BJ (cell line): ENCODE measurements at regions not wholly inside any gene's neighbourhood (a gene's known extent, or its start where the extent isn't known, plus 50 kb on each side); places are given as distances from the start of the nearest gene placed in this dataset.

Experiments used
- CTCF ChIA-PET: fragments of 350-600 bp; formaldehyde crosslinking; extraction: SDS; loops from one replicate; lab custom pipeline; 2021; ENCODE audit warnings: antibody characterized with exemption, inconsistent platforms; lab: Yijun Ruan, JAX
- POLR2A ChIA-PET: fragments of 300-600 bp; sonication (Branson Sonifier 250); formaldehyde crosslinking; extraction: SDS; loops from one replicate; lab custom pipeline; 2021; ENCODE audit warnings: antibody characterized with exemption; lab: Charles Lee
- DNase-seq: peaks from one replicate; pipeline ENCODE4 v3.0.0-alpha.2; 2011; ENCODE audit warnings: low read depth
- H3K27me3 ChIP-seq: 2 replicates; pipeline ENCODE4 v1.6.0; 2011; ENCODE audit warnings: low read length; ENCODE audit not compliant: control insufficient read depth, insufficient read depth
- H3K36me3 ChIP-seq: 2 replicates; pipeline ENCODE4 v1.5.1; 2011; ENCODE audit warnings: low read length; ENCODE audit not compliant: control insufficient read depth, insufficient read depth
- H3K4me3 ChIP-seq: 2 replicates; pipeline ENCODE4 v1.5.1; 2011; ENCODE audit warnings: low read depth, mild to moderate bottlenecking, control low read depth, low read length
- CTCF ChIP-seq: IDR thresholded peaks from 2 replicates; pipeline ENCODE4 v1.5.1; 2011; ENCODE audit warnings: low read depth, mild to moderate bottlenecking, control low read depth, inconsistent platforms, low read length, moderate library complexity; ENCODE audit not compliant: insufficient read depth

- no peak overlapping the region for H3K4me3 ChIP-seq
- ChIA-PET POLR2A (interaction anchor here (0.7 kb wide), 1 partner anchor 215 kb away, joined by 3 read pairs; no protein-coding TSS in a partner anchor), CTCF (no interaction called here)
- H3K27me3 ChIP-seq = no peaks in the 10 kb centered on the region
- no peak for TF ChIP-seq CTCF
- no peaks in the 10 kb centered on the region for H3K36me3 ChIP-seq
- DNase-seq = no peak
These were observed 185.2 kb upstream of the RGMB start for GRCh38 chr5:98588215-98588614.

- no peak for TF ChIP-seq CTCF
- CTCF ChIA-PET = no interaction called here
- no peaks in the 10 kb centered on the region for H3K36me3 ChIP-seq
- DNase-seq = no peak
- POLR2A ChIA-PET = no interaction called here
- no peak overlapping the region for H3K4me3 ChIP-seq
- H3K27me3 ChIP-seq = no peaks in the 10 kb centered on the region
These were observed 180.0 kb upstream of the RGMB start for GRCh38 chr5:98593418-98593817.

GRCh38 chr5:98594098-98594497 lies 179.4 kb upstream of the RGMB start:
- H3K27me3 ChIP-seq = no peaks in the 10 kb centered on the region
- no peak overlapping the region for H3K4me3 ChIP-seq
- TF ChIP-seq CTCF = no peak
- no peak for DNase-seq
- no peaks in the 10 kb centered on the region for H3K36me3 ChIP-seq
- CTCF ChIA-PET = no interaction called here
- POLR2A ChIA-PET = no interaction called here

GRCh38 chr5:98599016-98599415 lies 174.4 kb upstream of the RGMB start:
- no peak for TF ChIP-seq CTCF
- POLR2A ChIA-PET = no interaction called here
- DNase-seq = no peak

GRCh38 chr5:98602534-98603112 lies 170.8 kb upstream of the RGMB start:
- ChIA-PET CTCF (no interaction called here), POLR2A (no interaction called here)
- Histone ChIP-seq H3K27me3 (no peaks in the 10 kb centered on the region), H3K4me3 (no peak overlapping the region), H3K36me3 (no peaks in the 10 kb centered on the region)
- DNase-seq = no peak
- TF ChIP-seq CTCF = no peak

More at GRCh38 chr5:98599016-98599415, 174.4 kb upstream of the RGMB start:
- Histone ChIP-seq H3K4me3 (no peak overlapping the region), H3K36me3 (no peaks in the 10 kb centered on the region), H3K27me3 (no peaks in the 10 kb centered on the region)
- CTCF ChIA-PET = no interaction called here
